K562 (cell line): ENCODE measurements at regions not wholly inside any gene's neighbourhood (a gene's known extent, or its start where the extent isn't known, plus 50 kb on each side); places are given as distances from the start of the nearest gene placed in this dataset.

Source experiments
- ATAC-seq: fragments of 200-7000 bp; cut with Tn5 transposase; 3 replicates; pipeline ENCODE4 v1.9.1; 2020; ENCODE audit warnings: moderate library complexity
- BruUV-seq: library from RNA; stranded (reverse); fragments of 400-500 nt; replicated peaks from 2 replicates; lab custom pipeline; 2021; lab: Mats Ljungman, UMichigan
- CTCF ChIA-PET: fragments of 300-600 bp; formaldehyde crosslinking; extraction: SDS; loops from one replicate; lab custom pipeline; 2021; ENCODE audit warnings: low intra/inter-chr PET ratio; lab: Yijun Ruan, JAX
- POLR2A ChIA-PET: fragments of 300-600, 350-650 bp; sonication (Branson Sonifier 250); formaldehyde crosslinking; extraction: SDS; loops from one replicate; lab custom pipeline; 2021; ENCODE audit warnings: antibody characterized with exemption, inconsistent platforms; lab: Yijun Ruan, JAX
- DNase-seq, 4 experiments: peaks; one replicate each; pipeline versions ENCODE4 v3.0.0 to v3.0.0-alpha.2; 2011 to 2018; ENCODE audit warnings: low spot score in 3 of 4, mixed read lengths in 3 of 4; ENCODE audit errors: extremely low read depth in 1 of 4
- FAIRE-seq: peaks from 2 replicates; lab custom pipeline; 2011; peaks lifted over from hg19 to GRCh38; lab: Jason Lieb, UNC
- H2AFZ ChIP-seq: 2 replicates; pipeline ENCODE4 v1.6.0; 2011; ENCODE audit warnings: low read depth, low read length, control low read depth, inconsistent platforms
- H3K27ac ChIP-seq: fragments of 200-600 bp; 3 replicates; pipeline ENCODE4 v1.8.0; 2011; ENCODE audit warnings: low read depth, mild to moderate bottlenecking, control low read depth, inconsistent platforms, low read length, moderate library complexity, mixed read lengths; ENCODE audit errors: extremely low read depth
- H3K27me3 ChIP-seq, 2 experiments: fragments of 300-600 bp in 1 of 2; 2 replicates in 1 of 2; 3 replicates in 1 of 2; pipeline versions ENCODE4 v1.6.0 to v1.8.0; 2011; ENCODE audit warnings: inconsistent platforms in 2 of 2, low read length in 2 of 2, mild to moderate bottlenecking in 1 of 2, mixed read lengths in 1 of 2, moderate library complexity in 1 of 2; ENCODE audit not compliant: control insufficient read depth in 2 of 2, insufficient read depth in 2 of 2
- H3K36me3 ChIP-seq: fragments of 300-600 bp; 3 replicates; pipeline ENCODE4 v1.8.0; 2011; ENCODE audit warnings: mild to moderate bottlenecking, low read length, inconsistent platforms; ENCODE audit not compliant: control insufficient read depth, insufficient read depth
- H3K4me1 ChIP-seq, 2 experiments: fragments of 200-600 bp in 1 of 2; replicated peaks in 1 of 2; 2 replicates in 1 of 2; 3 replicates in 1 of 2; pipeline versions ENCODE4 v1.5.1 to v1.8.0; 2011; ENCODE audit warnings: inconsistent platforms in 2 of 2, low read length in 2 of 2, mild to moderate bottlenecking in 1 of 2, mixed read lengths in 1 of 2, moderate library complexity in 1 of 2; ENCODE audit not compliant: control insufficient read depth in 2 of 2, insufficient read depth in 2 of 2
- H3K4me2 ChIP-seq: 2 replicates; pipeline ENCODE4 v1.6.1; 2011; ENCODE audit warnings: low read length, control low read depth, inconsistent platforms, mixed read lengths; ENCODE audit not compliant: insufficient read depth
- H3K4me3 ChIP-seq: fragments of 200-600 bp; sonication (generic), shearing (Covaris generic); 2 replicates; pipeline ENCODE4 v1.5.1; 2016; ENCODE audit warnings: control low read depth, inconsistent platforms
- H3K79me2 ChIP-seq: fragments of 200-600 bp; 3 replicates; pipeline ENCODE4 v1.8.0; 2011; ENCODE audit warnings: low read length, inconsistent platforms; ENCODE audit not compliant: control insufficient read depth, insufficient read depth
- H3K9ac ChIP-seq, 2 experiments: 2 replicates each; pipeline versions ENCODE4 v1.6.0 to v1.6.1; 2011; ENCODE audit warnings: low read depth in 2 of 2, low read length in 2 of 2, control low read depth in 1 of 2, inconsistent platforms in 1 of 2, mild to moderate bottlenecking in 1 of 2, mixed read lengths in 1 of 2; ENCODE audit not compliant: insufficient read depth in 1 of 2
- H3K9me1 ChIP-seq: one replicate; pipeline ENCODE4 v1.6.0; 2011; ENCODE audit warnings: inconsistent platforms, mild to moderate bottlenecking, low read length, moderate library complexity; ENCODE audit not compliant: control insufficient read depth, insufficient read depth
- H3K9me3 ChIP-seq: replicated peaks from 2 replicates; pipeline ENCODE4 v1.5.1; 2011; ENCODE audit warnings: low read depth, low read length, inconsistent platforms; ENCODE audit not compliant: control insufficient read depth, insufficient read depth
- H4K20me1 ChIP-seq: replicated peaks from 2 replicates; pipeline ENCODE4 v1.6.1; 2011; ENCODE audit warnings: low read length, inconsistent platforms, mixed read lengths; ENCODE audit not compliant: control insufficient read depth, insufficient read depth
- ARID2 ChIP-seq: fragments of 450-650 bp; IDR thresholded peaks from 2 replicates; pipeline ENCODE4 v1.6.1; 2017; ENCODE audit warnings: antibody characterized with exemption, mild to moderate bottlenecking
- DACH1 ChIP-seq: fragments of 450-650 bp; IDR thresholded peaks from 2 replicates; pipeline ENCODE4 v1.6.1; 2018; ENCODE audit not compliant: partially characterized antibody
- KLF16 ChIP-seq: IDR thresholded peaks from 2 replicates; pipeline ENCODE4 v1.6.1; 2016; ENCODE audit warnings: antibody characterized with exemption
- NFE2L1 ChIP-seq: fragments of 450-650 bp; IDR thresholded peaks from 2 replicates; pipeline ENCODE4 v1.6.1; 2016; ENCODE audit warnings: missing genetic modification characterization, low read depth, mild to moderate bottlenecking, missing compliant biosample characterization, moderate library complexity, borderline replicate concordance
- SRSF1 ChIP-seq: fragments of 200-400 bp; formaldehyde crosslinking; IDR thresholded peaks from 2 replicates; pipeline ENCODE4 v1.6.1; 2017; ENCODE audit warnings: mild to moderate bottlenecking, low read depth, low read length, moderate library complexity
- ZNF696 ChIP-seq: fragments of 250-450 bp; sonication (Bioruptor Pico); conservative IDR thresholded peaks from 2 replicates; pipeline ENCODE4 v1.4.0; 2020; ENCODE audit warnings: mild to moderate bottlenecking, moderate library complexity
- WGBS: fragments of 100-300 bp; shearing (Covaris generic); methylation state at CpG from one replicate; pipeline ENCODE4 v1.1.6; 2016; ENCODE audit warnings: low coverage, mixed read lengths; ENCODE audit not compliant: insufficient coverage; ENCODE audit errors: missing lambda C conversion rate; 5-methylcytosine and 5-hydroxymethylcytosine counted together
- in situ Hi-C: fragments of 300-500 bp; cut with MboI; formaldehyde crosslinking; loops from 4 replicates; pipeline ENCODE4 v1.15.0; 2018; ENCODE audit warnings: inconsistent platforms, mixed read lengths
- intact Hi-C: fragments of 100-400 bp; cut with micrococcal nuclease; formaldehyde crosslinking; loops from 2 replicates; pipeline ENCODE4 v1.14.2; 2022
- TF ChIP-seq, protein P1 (sequence below): fragments of 450-650 bp; IDR thresholded peaks from 2 replicates; pipeline ENCODE4 v1.6.1; 2017; ENCODE audit warnings: antibody characterized with exemption, mild to moderate bottlenecking

DNA sequence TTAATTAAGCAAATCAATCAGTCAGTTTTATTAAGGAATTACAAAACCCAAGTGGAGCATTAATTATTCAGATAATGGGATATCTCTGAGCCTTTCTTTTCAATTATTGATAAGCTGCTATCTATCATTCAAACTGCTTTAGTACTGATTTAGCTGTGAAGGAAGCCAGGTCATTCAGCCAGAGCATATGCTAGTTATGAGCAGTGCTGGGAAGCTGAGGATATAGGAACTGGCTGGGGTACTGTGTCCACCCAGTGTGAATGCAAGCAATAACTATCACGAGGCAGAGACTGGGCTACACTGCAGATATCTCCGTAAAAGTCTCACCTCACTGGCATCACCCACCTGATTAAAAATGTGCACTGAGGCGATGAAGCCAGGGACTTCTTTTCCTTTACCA lies 496.7 kb upstream of the PIK3C3 start:
- Histone ChIP-seq H3K4me2 (no peak overlapping the region), H2AFZ (no peak overlapping the region), H3K4me3 (no peak overlapping the region), H3K9me1 (no peaks in the 10 kb centered on the region), H3K27me3 (no peaks in the 10 kb centered on the region), H3K4me1 (no peaks in the 10 kb centered on the region), H4K20me1 (no peaks in the 10 kb centered on the region), H3K9me3 (no peaks in the 10 kb centered on the region), H3K36me3 (no peaks in the 10 kb centered on the region), H3K9ac (no peak overlapping the region), H3K79me2 (no peaks in the 10 kb centered on the region), H3K27ac (no peak overlapping the region)
- BruUV-seq = no TSS peak
- CTCF ChIA-PET = no interaction called here
- DNase-seq (no peak), ATAC-seq (no peak), FAIRE-seq (no peak)
- POLR2A ChIA-PET = no interaction called here
- in situ Hi-C loops (no loop called here), intact Hi-C loops (no loop called here)
- WGBS = 0% methylated on average over 3 of the region's 3 CpGs
- TF ChIP-seq NFE2L1 (tag) (no peak), KLF16 (no peak), DACH1 (no peak), ARID2 (no peak), SRSF1 (no peak), ZNF696 (CRISPR knock-in tag) (no peak)
- TF ChIP-seq, protein P1, sequence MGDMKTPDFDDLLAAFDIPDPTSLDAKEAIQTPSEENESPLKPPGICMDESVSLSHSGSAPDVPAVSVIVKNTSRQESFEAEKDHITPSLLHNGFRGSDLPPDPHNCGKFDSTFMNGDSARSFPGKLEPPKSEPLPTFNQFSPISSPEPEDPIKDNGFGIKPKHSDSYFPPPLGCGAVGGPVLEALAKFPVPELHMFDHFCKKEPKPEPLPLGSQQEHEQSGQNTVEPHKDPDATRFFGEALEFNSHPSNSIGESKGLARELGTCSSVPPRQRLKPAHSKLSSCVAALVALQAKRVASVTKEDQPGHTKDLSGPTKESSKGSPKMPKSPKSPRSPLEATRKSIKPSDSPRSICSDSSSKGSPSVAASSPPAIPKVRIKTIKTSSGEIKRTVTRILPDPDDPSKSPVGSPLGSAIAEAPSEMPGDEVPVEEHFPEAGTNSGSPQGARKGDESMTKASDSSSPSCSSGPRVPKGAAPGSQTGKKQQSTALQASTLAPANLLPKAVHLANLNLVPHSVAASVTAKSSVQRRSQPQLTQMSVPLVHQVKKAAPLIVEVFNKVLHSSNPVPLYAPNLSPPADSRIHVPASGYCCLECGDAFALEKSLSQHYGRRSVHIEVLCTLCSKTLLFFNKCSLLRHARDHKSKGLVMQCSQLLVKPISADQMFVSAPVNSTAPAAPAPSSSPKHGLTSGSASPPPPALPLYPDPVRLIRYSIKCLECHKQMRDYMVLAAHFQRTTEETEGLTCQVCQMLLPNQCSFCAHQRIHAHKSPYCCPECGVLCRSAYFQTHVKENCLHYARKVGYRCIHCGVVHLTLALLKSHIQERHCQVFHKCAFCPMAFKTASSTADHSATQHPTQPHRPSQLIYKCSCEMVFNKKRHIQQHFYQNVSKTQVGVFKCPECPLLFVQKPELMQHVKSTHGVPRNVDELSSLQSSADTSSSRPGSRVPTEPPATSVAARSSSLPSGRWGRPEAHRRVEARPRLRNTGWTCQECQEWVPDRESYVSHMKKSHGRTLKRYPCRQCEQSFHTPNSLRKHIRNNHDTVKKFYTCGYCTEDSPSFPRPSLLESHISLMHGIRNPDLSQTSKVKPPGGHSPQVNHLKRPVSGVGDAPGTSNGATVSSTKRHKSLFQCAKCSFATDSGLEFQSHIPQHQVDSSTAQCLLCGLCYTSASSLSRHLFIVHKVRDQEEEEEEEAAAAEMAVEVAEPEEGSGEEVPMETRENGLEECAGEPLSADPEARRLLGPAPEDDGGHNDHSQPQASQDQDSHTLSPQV = no peak
